ENCODE measurements at regions not wholly inside any gene's neighbourhood (a gene's known extent, or its start where the extent isn't known, plus 50 kb on each side); places are given as distances from the start of the nearest gene placed in this dataset.
"Not testable (repeated sequence)": the region's sequence is repeated elsewhere in the genome, so short reads cannot be mapped to it uniquely, and the experiment has no call there.

GRCh38 chr5:101306391-101307137, 403.5 kb upstream of the ST8SIA4 start:
- intact Hi-C loops (cut with DNase I) = no loop called here
- no peak overlapping the region for H3K9ac ChIP-seq (ENCODE audit: low read length in 3 of 3)
- no peak for FAIRE-seq

GRCh38 chr5:101296477-101296876, 393.4 kb upstream of the ST8SIA4 start:
- Histone ChIP-seq H3K4me1 (ENCODE audit: control insufficient read depth in 2 of 3, insufficient read depth in 2 of 3, low read depth in 1 of 3, low read length in 3 of 3) (no peaks in the 10 kb centered on the region), H3K27ac (ENCODE audit: low read depth in 2 of 2, low read length in 2 of 2) (no peak overlapping the region), H3K4me3 (ENCODE audit: low read length in 3 of 3) (no peak overlapping the region), H3K9ac (ENCODE audit: low read length in 3 of 3) (no peak overlapping the region), H3K9me3 (ENCODE audit: control insufficient read depth in 2 of 3, insufficient read depth in 1 of 3, low read length in 3 of 3) (no peaks in the 10 kb centered on the region), H3K27me3 (ENCODE audit: control insufficient read depth, insufficient read depth, low read length) (no peaks in the 10 kb centered on the region), H3K36me3 (ENCODE audit: control insufficient read depth in 2 of 3, insufficient read depth in 3 of 3, low read length in 3 of 3) (no peaks in the 10 kb centered on the region)
- intact Hi-C loops (cut with DNase I) = no loop called here
- no peak for FAIRE-seq
- no peak for DNase-seq
- no peak for TF ChIP-seq CTCF (IDR thresholded peaks at IDR 0.05; ENCODE audit: borderline replicate concordance, extremely low read depth, insufficient read depth)

More at GRCh38 chr5:101306391-101307137, 403.5 kb upstream of the ST8SIA4 start:
- TF ChIP-seq CTCF (IDR thresholded peaks at IDR 0.05; ENCODE audit: borderline replicate concordance, extremely low read depth, insufficient read depth) = no peak
- H3K4me1 ChIP-seq (ENCODE audit: control insufficient read depth in 2 of 3, insufficient read depth in 2 of 3, low read depth in 1 of 3, low read length in 3 of 3) = no peaks in the 10 kb centered on the region
- H3K4me3 ChIP-seq (ENCODE audit: low read length in 3 of 3) = no peak overlapping the region
- no peaks in the 10 kb centered on the region for H3K36me3 ChIP-seq (ENCODE audit: control insufficient read depth in 2 of 3, insufficient read depth in 3 of 3, low read length in 3 of 3)
- no peak overlapping the region for H3K27ac ChIP-seq (ENCODE audit: low read depth in 2 of 2, low read length in 2 of 2)
- no peaks in the 10 kb centered on the region for H3K27me3 ChIP-seq (ENCODE audit: control insufficient read depth, insufficient read depth, low read length)
- peak in 1 of 5 donors; percentile 0 for DNase-seq
- H3K9me3 ChIP-seq (ENCODE audit: control insufficient read depth in 2 of 3, insufficient read depth in 1 of 3, low read length in 3 of 3) = no peaks in the 10 kb centered on the region

- no peak overlapping the region for H3K9ac ChIP-seq (ENCODE audit: low read length in 3 of 3)
- H3K9me3 ChIP-seq (ENCODE audit: control insufficient read depth in 2 of 3, insufficient read depth in 1 of 3, low read length in 3 of 3) = no peaks in the 10 kb centered on the region
- DNase-seq (no peak), FAIRE-seq (no peak)
- no peak for TF ChIP-seq CTCF (IDR thresholded peaks at IDR 0.05; ENCODE audit: borderline replicate concordance, extremely low read depth, insufficient read depth)
- H3K27ac ChIP-seq (ENCODE audit: low read depth in 2 of 2, low read length in 2 of 2) = no peak overlapping the region
- intact Hi-C loops (cut with DNase I) = no loop called here
- H3K27me3 ChIP-seq (ENCODE audit: control insufficient read depth, insufficient read depth, low read length) = no peaks in the 10 kb centered on the region
- H3K4me1 ChIP-seq (ENCODE audit: control insufficient read depth in 2 of 3, insufficient read depth in 2 of 3, low read depth in 1 of 3, low read length in 3 of 3) = no peaks in the 10 kb centered on the region
- H3K36me3 ChIP-seq (ENCODE audit: control insufficient read depth in 2 of 3, insufficient read depth in 3 of 3, low read length in 3 of 3) = no peaks in the 10 kb centered on the region
- H3K4me3 ChIP-seq (ENCODE audit: low read length in 3 of 3) = no peak overlapping the region
Measured at GRCh38 chr5:101292199-101292598, 389.1 kb upstream of the ST8SIA4 start.

- FAIRE-seq = not testable (repeated sequence)
Measured at GRCh38 chr5:101290761-101291160, 387.7 kb upstream of the ST8SIA4 start.

More at GRCh38 chr5:101290761-101291160, 387.7 kb upstream of the ST8SIA4 start:
- H3K4me3 ChIP-seq (ENCODE audit: low read length in 3 of 3); H3K9ac ChIP-seq (ENCODE audit: low read length in 3 of 3); H3K36me3 ChIP-seq (ENCODE audit: control insufficient read depth in 2 of 3, insufficient read depth in 3 of 3, low read length in 3 of 3); H3K27me3 ChIP-seq (ENCODE audit: control insufficient read depth, insufficient read depth, low read length); H3K4me1 ChIP-seq (ENCODE audit: control insufficient read depth in 2 of 3, insufficient read depth in 2 of 3, low read depth in 1 of 3, low read length in 3 of 3); DNase-seq; H3K9me3 ChIP-seq (ENCODE audit: control insufficient read depth in 2 of 3, insufficient read depth in 1 of 3, low read length in 3 of 3); intact Hi-C loops (cut with DNase I); H3K27ac ChIP-seq (ENCODE audit: low read depth in 2 of 2, low read length in 2 of 2): not testable (repeated sequence)
